GM13976 (cell line): ENCODE measurements at regions not wholly inside any gene's neighbourhood (a gene's known extent, or its start where the extent isn't known, plus 50 kb on each side); places are given as distances from the start of the nearest gene placed in this dataset.

ENCODE experiments used
- DNase-seq: peaks from one replicate; pipeline ENCODE4 v3.0.0; 2012; ENCODE audit warnings: low spot score
- CTCF ChIP-seq: IDR thresholded peaks from 2 replicates; pipeline ENCODE4 v1.5.1; 2012; ENCODE audit warnings: borderline replicate concordance, mild to moderate bottlenecking; ENCODE audit not compliant: insufficient read depth; ENCODE audit errors: extremely low read depth, missing control alignments, control extremely low read depth
- in situ Hi-C: fragments of 300-500 bp; cut with MboI; formaldehyde crosslinking; loops from one replicate; pipeline ENCODE4 v1.12.0; 2022; ENCODE audit warnings: low sequenced_read_pairs, mixed read lengths, inconsistent platforms; ENCODE audit not compliant: unreplicated experiment

GRCh38 chr2:118493213-118493612, 354.2 kb downstream of the EN1 start:
- TF ChIP-seq CTCF: no peak
- in situ Hi-C loops: no loop called here
- no peak for DNase-seq

GRCh38 chr2:118492335-118492734, 355.1 kb downstream of the EN1 start:
- no peak for DNase-seq
- no peak for TF ChIP-seq CTCF
- in situ Hi-C loops: no loop called here

GRCh38 chr2:118490330-118490729, 357.1 kb downstream of the EN1 start:
- in situ Hi-C loops: no loop called here
- TF ChIP-seq CTCF: no peak

GRCh38 chr2:118489712-118490299, 357.6 kb downstream of the EN1 start:
- in situ Hi-C loops: no loop called here
- DNase-seq: no peak
- no peak for TF ChIP-seq CTCF

More at GRCh38 chr2:118490330-118490729, 357.1 kb downstream of the EN1 start:
- DNase-seq: no peak

GRCh38 chr2:118481299-118481698, 366.1 kb downstream of the EN1 start:
- DNase-seq: no peak
- TF ChIP-seq CTCF: no peak
- in situ Hi-C loops: no loop called here

GRCh38 chr2:118479020-118479419, 368.4 kb downstream of the EN1 start:
- in situ Hi-C loops: no loop called here
- no peak for TF ChIP-seq CTCF
- no peak for DNase-seq
